GM12878 (cell line): ENCODE measurements at regions not wholly inside any gene's neighbourhood (a gene's known extent, or its start where the extent isn't known, plus 50 kb on each side); places are given as distances from the start of the nearest gene placed in this dataset.

Experiments used
- ATAC-seq: fragments of 200-7000 bp; cut with Tn5 transposase; 3 replicates; pipeline ENCODE4 v1.9.1; 2020; ENCODE audit warnings: mild to moderate bottlenecking, moderate library complexity
- BruUV-seq: library from RNA; stranded (reverse); fragments of 400-500 nt; replicated peaks from 2 replicates; lab custom pipeline; 2021; lab: Mats Ljungman, UMichigan
- CTCF ChIA-PET: fragments of 300-600 bp; sonication (Branson Sonifier 250); formaldehyde crosslinking; extraction: SDS; loops from one replicate; lab custom pipeline; 2021; ENCODE audit warnings: inconsistent platforms; lab: Yijun Ruan, JAX
- POLR2A ChIA-PET: fragments of 350-600 bp; formaldehyde crosslinking; extraction: SDS; loops from one replicate; lab custom pipeline; 2021; ENCODE audit warnings: inconsistent platforms; lab: Charles Lee
- RAD21 ChIA-PET: fragments of 300-600 bp; sonication (Branson Sonifier 250); formaldehyde crosslinking; loops from one replicate; lab custom pipeline; 2023; ENCODE audit warnings: antibody characterized with exemption; ENCODE audit not compliant: unreplicated experiment; lab: Charles Lee
- SMC1A ChIA-PET: fragments of 300-600 bp; sonication (Branson Sonifier 250); formaldehyde crosslinking; loops from one replicate; lab custom pipeline; 2023; ENCODE audit not compliant: unreplicated experiment, uncharacterized antibody; lab: Charles Lee
- DNase-seq: peaks from one replicate; pipeline ENCODE4 v3.0.0-alpha.2; 2011; ENCODE audit warnings: low read depth, low spot score
- FAIRE-seq: peaks from 3 replicates; lab custom pipeline; 2011; peaks lifted over from hg19 to GRCh38; lab: Jason Lieb, UNC
- H2AFZ ChIP-seq: 2 replicates; pipeline ENCODE4 v1.6.0; 2011; ENCODE audit warnings: low read depth, low read length, control low read depth; ENCODE audit not compliant: control insufficient read depth
- H3K27ac ChIP-seq: 2 replicates; pipeline ENCODE4 v1.5.1; 2011; ENCODE audit warnings: control low read depth; ENCODE audit not compliant: control insufficient read depth, insufficient read depth
- H3K27me3 ChIP-seq, 2 experiments: replicated peaks in 1 of 2; 2 replicates each; pipeline versions ENCODE4 v1.6.0 to v1.6.1; 2011; ENCODE audit warnings: low read length in 1 of 2; ENCODE audit not compliant: control insufficient read depth in 2 of 2, insufficient read depth in 2 of 2
- H3K36me3 ChIP-seq, 2 experiments: 2 replicates each; pipeline ENCODE4 v1.5.1; 2011; ENCODE audit warnings: low read length in 1 of 2; ENCODE audit not compliant: control insufficient read depth in 2 of 2, insufficient read depth in 2 of 2
- H3K4me1 ChIP-seq: 2 replicates; pipeline ENCODE4 v1.6.1; 2011; ENCODE audit warnings: mild to moderate bottlenecking, low read length, moderate library complexity, mixed read lengths; ENCODE audit not compliant: control insufficient read depth, insufficient read depth
- H3K4me2 ChIP-seq: 2 replicates; pipeline ENCODE4 v1.6.0; 2011; ENCODE audit warnings: control low read depth; ENCODE audit not compliant: control insufficient read depth, insufficient read depth
- H3K4me3 ChIP-seq: fragments of 200-600 bp; sonication (generic); 2 replicates; pipeline ENCODE4 v1.5.1; 2016
- H3K79me2 ChIP-seq: 2 replicates; pipeline ENCODE4 v1.6.0; 2011; ENCODE audit warnings: low read length; ENCODE audit not compliant: control insufficient read depth, insufficient read depth
- H3K9ac ChIP-seq: 2 replicates; pipeline ENCODE4 v1.8.0; 2011; ENCODE audit warnings: low read length, control low read depth, mixed read lengths; ENCODE audit not compliant: control insufficient read depth, insufficient read depth
- H3K9me3 ChIP-seq: replicated peaks from 3 replicates; pipeline ENCODE4 v1.5.1; 2011; ENCODE audit warnings: mild to moderate bottlenecking, low read length; ENCODE audit not compliant: control insufficient read depth, insufficient read depth
- H4K20me1 ChIP-seq: 2 replicates; pipeline ENCODE4 v1.6.0; 2011; ENCODE audit not compliant: control insufficient read depth, insufficient read depth
- CEBPB ChIP-seq, 2 experiments: fragments of 150-350 bp in 1 of 2; IDR thresholded peaks; 2 replicates each; pipeline ENCODE4 v1.6.1; 2012 to 2014; ENCODE audit warnings: low read depth in 2 of 2, low read length in 2 of 2, borderline replicate concordance in 1 of 2, inconsistent platforms in 1 of 2
- EP300 ChIP-seq, 2 experiments: fragments of 150-350 bp in 1 of 2; IDR thresholded peaks; 2 replicates each; pipeline ENCODE4 v1.6.1; 2011 to 2012; ENCODE audit warnings: low read depth in 2 of 2, low read length in 2 of 2, borderline replicate concordance in 1 of 2, improper control_type of control experiment in 1 of 2, inconsistent platforms in 1 of 2; ENCODE audit not compliant: control insufficient read depth in 1 of 2
- EZH2 ChIP-seq: IDR thresholded peaks from 2 replicates; pipeline ENCODE4 v1.6.1; 2012; ENCODE audit warnings: low read depth, mild to moderate bottlenecking, control low read depth, inconsistent platforms, low read length, borderline replicate concordance; ENCODE audit not compliant: control insufficient read depth
- HDGF ChIP-seq: fragments of 450-650 bp; IDR thresholded peaks from 2 replicates; pipeline ENCODE4 v1.6.1; 2016; ENCODE audit warnings: antibody characterized with exemption
- MXI1 ChIP-seq: fragments of 150-350 bp; IDR thresholded peaks from 2 replicates; pipeline ENCODE4 v1.6.1; 2011; ENCODE audit warnings: low read depth, mild to moderate bottlenecking, inconsistent platforms, low read length, improper control_type of control experiment
- MYC ChIP-seq: IDR thresholded peaks from 2 replicates; pipeline ENCODE4 v1.6.1; 2011; ENCODE audit warnings: mild to moderate bottlenecking, low read length, moderate library complexity, inconsistent platforms; ENCODE audit not compliant: insufficient read depth, insufficient replicate concordance, insufficient read length, severe bottlenecking
- NR2F1 ChIP-seq: fragments of 450-650 bp; conservative IDR thresholded peaks from 2 replicates; pipeline ENCODE4 v1.6.1; 2017; ENCODE audit warnings: mild to moderate bottlenecking
- ZNF622 ChIP-seq: fragments of 450-650 bp; IDR thresholded peaks from 2 replicates; pipeline ENCODE4 v1.6.1; 2017; ENCODE audit warnings: mild to moderate bottlenecking, inconsistent platforms
- WGBS: methylation state at CpG from one replicate; pipeline ENCODE4 v1.1.6; 2016; ENCODE audit warnings: low lambda C conversion rate; ENCODE audit not compliant: insufficient replicate concordance, insufficient coverage; ENCODE audit errors: missing lambda C conversion rate; 5-methylcytosine and 5-hydroxymethylcytosine counted together
- in situ Hi-C: fragments of 300-500 bp; cut with MboI; formaldehyde crosslinking; loops from 9 replicates; pipeline ENCODE4 v1.14.3; 2018; ENCODE audit warnings: mixed read lengths
- intact Hi-C: fragments of 100-400 bp; cut with micrococcal nuclease; formaldehyde crosslinking; loops from one replicate; pipeline ENCODE4 v1.14.2; 2022; ENCODE audit not compliant: unreplicated experiment
- TF ChIP-seq, protein P1 (sequence below): IDR thresholded peaks from 2 replicates; pipeline ENCODE4 v1.6.1; 2012; ENCODE audit warnings: low read depth, low read length, improper control_type of control experiment

- intact Hi-C loops = no loop called here
- TF ChIP-seq EZH2 (no peak), MYC (no peak), EP300 (IDR thresholded peaks at IDR 0.05; ENCODE audit: borderline replicate concordance in 1 of 2, control insufficient read depth in 1 of 2, low read depth in 2 of 2, low read length in 2 of 2) (no peak), NR2F1 (no peak), HDGF (no peak), CEBPB (IDR thresholded peaks at IDR 0.05; ENCODE audit: borderline replicate concordance in 1 of 2, low read depth in 2 of 2, low read length in 2 of 2) (no peak), MXI1 (no peak), ZNF622 (no peak)
- TF ChIP-seq, protein P1, sequence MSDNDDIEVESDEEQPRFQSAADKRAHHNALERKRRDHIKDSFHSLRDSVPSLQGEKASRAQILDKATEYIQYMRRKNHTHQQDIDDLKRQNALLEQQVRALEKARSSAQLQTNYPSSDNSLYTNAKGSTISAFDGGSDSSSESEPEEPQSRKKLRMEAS = no peak
- TF ChIP-seq, all 136 proteins: peak for 0
- DNase-seq (no peak), FAIRE-seq (no peak), ATAC-seq (no peak)
- no peak overlapping the region for H3K4me3 ChIP-seq
- H2AFZ ChIP-seq = no peak overlapping the region
- H3K4me1 ChIP-seq = no peaks in the 10 kb centered on the region
- CTCF ChIA-PET = no interaction called here
- H3K27me3 ChIP-seq = no peaks in the 10 kb centered on the region; a peak in 1 of 4 replicates
- H3K9ac ChIP-seq = no peak overlapping the region
- no TSS peak for BruUV-seq
- POLR2A ChIA-PET = interaction anchor here (0.7 kb wide), 1 partner anchor 203 kb away, joined by 3 read pairs; no protein-coding TSS in a partner anchor
- H3K9me3 ChIP-seq = no peaks in the 10 kb centered on the region; the same call in 2 of the 3 replicates
- in situ Hi-C loops = no loop called here
- RAD21 ChIA-PET = no interaction called here
- H3K4me2 ChIP-seq = no peak overlapping the region
- WGBS = 36% methylated on average over 10 of the region's 14 CpGs
- H3K27ac ChIP-seq = no peak overlapping the region
- H4K20me1 ChIP-seq = no peaks in the 10 kb centered on the region
- H3K36me3 ChIP-seq = no peaks in the 10 kb centered on the region
- SMC1A ChIA-PET = no interaction called here
- no peaks in the 10 kb centered on the region for H3K79me2 ChIP-seq
Measured at GRCh38 chr14:104353221-104353920, 215.0 kb downstream of the KIF26A start.
